ENCODE measurements at regions not wholly inside any gene's neighbourhood (a gene's known extent, or its start where the extent isn't known, plus 50 kb on each side); places are given as distances from the start of the nearest gene placed in this dataset.

GRCh38 chr15:31474059-31474868, 147.6 kb downstream of the KLF13 start:
- no peaks in the 10 kb centered on the region for H3K36me3 ChIP-seq (ENCODE audit: control insufficient read depth, insufficient read depth, low read length)
- no CpG with 5 or more reads among the region's 10 CpGs for WGBS (ENCODE audit: insufficient coverage, insufficient read length)
- no peak overlapping the region for H3K27ac ChIP-seq (ENCODE audit: low read length)
- no peaks in the 10 kb centered on the region for H3K9me3 ChIP-seq (ENCODE audit: control insufficient read depth, insufficient read depth, low read length)
- no peak overlapping the region for H3K4me3 ChIP-seq (ENCODE audit: low read length)
- no peaks in the 10 kb centered on the region for H3K4me1 ChIP-seq (ENCODE audit: control insufficient read depth, insufficient read depth, low read length)
- no peak for DNase-seq (ENCODE audit: low read depth, low spot score)
- no peaks in the 10 kb centered on the region for H3K27me3 ChIP-seq (ENCODE audit: control insufficient read depth, insufficient read depth, low read length)

- H3K4me1 ChIP-seq (ENCODE audit: control insufficient read depth, insufficient read depth, low read length): no peaks in the 10 kb centered on the region
- H3K4me3 ChIP-seq (ENCODE audit: low read length): no peak overlapping the region
- H3K27ac ChIP-seq (ENCODE audit: low read length): no peak overlapping the region
- no peak for DNase-seq (ENCODE audit: low read depth, low spot score)
- no peaks in the 10 kb centered on the region for H3K9me3 ChIP-seq (ENCODE audit: control insufficient read depth, insufficient read depth, low read length)
- H3K27me3 ChIP-seq (ENCODE audit: control insufficient read depth, insufficient read depth, low read length): no peaks in the 10 kb centered on the region
- no CpG with 5 or more reads among the region's 7 CpGs for WGBS (ENCODE audit: insufficient coverage, insufficient read length)
- no peaks in the 10 kb centered on the region for H3K36me3 ChIP-seq (ENCODE audit: control insufficient read depth, insufficient read depth, low read length)
Measured at GRCh38 chr15:31476236-31476810, 149.7 kb downstream of the KLF13 start.

- no peak for DNase-seq (ENCODE audit: low read depth, low spot score)
- Histone ChIP-seq H3K4me3 (ENCODE audit: low read length) (no peak overlapping the region), H3K27ac (ENCODE audit: low read length) (no peak overlapping the region), H3K27me3 (ENCODE audit: control insufficient read depth, insufficient read depth, low read length) (peaks cover 2% of the 10 kb centered on the region; the same call in 1 of the 2 replicates), H3K36me3 (ENCODE audit: control insufficient read depth, insufficient read depth, low read length) (no peaks in the 10 kb centered on the region), H3K9me3 (ENCODE audit: control insufficient read depth, insufficient read depth, low read length) (no peaks in the 10 kb centered on the region), H3K4me1 (ENCODE audit: control insufficient read depth, insufficient read depth, low read length) (no peaks in the 10 kb centered on the region)
- WGBS (ENCODE audit: insufficient coverage, insufficient read length): no CpG with 5 or more reads among the region's 5 CpGs
Measured at GRCh38 chr15:31476866-31477265, 150.2 kb downstream of the KLF13 start.

GRCh38 chr15:31477301-31477700, 150.7 kb downstream of the KLF13 start:
- WGBS (ENCODE audit: insufficient coverage, insufficient read length): no CpG with 5 or more reads among the region's 4 CpGs
- Histone ChIP-seq H3K36me3 (ENCODE audit: control insufficient read depth, insufficient read depth, low read length) (no peaks in the 10 kb centered on the region), H3K9me3 (ENCODE audit: control insufficient read depth, insufficient read depth, low read length) (no peaks in the 10 kb centered on the region), H3K4me1 (ENCODE audit: control insufficient read depth, insufficient read depth, low read length) (no peaks in the 10 kb centered on the region), H3K27me3 (ENCODE audit: control insufficient read depth, insufficient read depth, low read length) (peaks cover 7% of the 10 kb centered on the region), H3K4me3 (ENCODE audit: low read length) (no peak overlapping the region), H3K27ac (ENCODE audit: low read length) (no peak overlapping the region)
- no peak for DNase-seq (ENCODE audit: low read depth, low spot score)

GRCh38 chr15:31477851-31478701, 151.4 kb downstream of the KLF13 start:
- no CpG with 5 or more reads among the region's 8 CpGs for WGBS (ENCODE audit: insufficient coverage, insufficient read length)
- Histone ChIP-seq H3K4me1 (ENCODE audit: control insufficient read depth, insufficient read depth, low read length) (no peaks in the 10 kb centered on the region; the same call in 1 of the 2 replicates), H3K27me3 (ENCODE audit: control insufficient read depth, insufficient read depth, low read length) (peaks cover 14% of the 10 kb centered on the region), H3K4me3 (ENCODE audit: low read length) (no peak overlapping the region), H3K27ac (ENCODE audit: low read length) (no peak overlapping the region), H3K9me3 (ENCODE audit: control insufficient read depth, insufficient read depth, low read length) (no peaks in the 10 kb centered on the region), H3K36me3 (ENCODE audit: control insufficient read depth, insufficient read depth, low read length) (no peaks in the 10 kb centered on the region)
- no peak for DNase-seq (ENCODE audit: low read depth, low spot score)

GRCh38 chr15:31478702-31479221, 152.1 kb downstream of the KLF13 start:
- DNase-seq (ENCODE audit: low read depth, low spot score): no peak
- peaks cover 1% of the 10 kb centered on the region; the same call in 1 of the 2 replicates for H3K4me1 ChIP-seq (ENCODE audit: control insufficient read depth, insufficient read depth, low read length)
- no peaks in the 10 kb centered on the region; the same call in 1 of the 2 replicates for H3K36me3 ChIP-seq (ENCODE audit: control insufficient read depth, insufficient read depth, low read length)
- no peak overlapping the region for H3K27ac ChIP-seq (ENCODE audit: low read length)
- H3K27me3 ChIP-seq (ENCODE audit: control insufficient read depth, insufficient read depth, low read length): peaks cover 14% of the 10 kb centered on the region
- no peak overlapping the region for H3K4me3 ChIP-seq (ENCODE audit: low read length)
- no peaks in the 10 kb centered on the region for H3K9me3 ChIP-seq (ENCODE audit: control insufficient read depth, insufficient read depth, low read length)
- no CpG with 5 or more reads among the region's 13 CpGs for WGBS (ENCODE audit: insufficient coverage, insufficient read length)

GRCh38 chr15:31480356-31481025, 153.9 kb downstream of the KLF13 start:
- Histone ChIP-seq H3K4me1 (ENCODE audit: control insufficient read depth, insufficient read depth, low read length) (peaks cover 3% of the 10 kb centered on the region; the same call in 1 of the 2 replicates), H3K27ac (ENCODE audit: low read length) (no peak overlapping the region), H3K4me3 (ENCODE audit: low read length) (no peak overlapping the region), H3K36me3 (ENCODE audit: control insufficient read depth, insufficient read depth, low read length) (no peaks in the 10 kb centered on the region; the same call in 1 of the 2 replicates), H3K9me3 (ENCODE audit: control insufficient read depth, insufficient read depth, low read length) (no peaks in the 10 kb centered on the region), H3K27me3 (ENCODE audit: control insufficient read depth, insufficient read depth, low read length) (peaks cover 25% of the 10 kb centered on the region)
- DNase-seq (ENCODE audit: low read depth, low spot score): no peak
- WGBS (ENCODE audit: insufficient coverage, insufficient read length): no CpG with 5 or more reads among the region's 12 CpGs

GRCh38 chr15:31481142-31481541, 154.5 kb downstream of the KLF13 start:
- WGBS (ENCODE audit: insufficient coverage, insufficient read length): no CpG with 5 or more reads among the region's 3 CpGs
- H3K36me3 ChIP-seq (ENCODE audit: control insufficient read depth, insufficient read depth, low read length): no peaks in the 10 kb centered on the region; the same call in 1 of the 2 replicates
- no peak overlapping the region for H3K4me3 ChIP-seq (ENCODE audit: low read length)
- no peak overlapping the region for H3K27ac ChIP-seq (ENCODE audit: low read length)
- H3K9me3 ChIP-seq (ENCODE audit: control insufficient read depth, insufficient read depth, low read length): no peaks in the 10 kb centered on the region
- DNase-seq (ENCODE audit: low read depth, low spot score): no peak
- peaks cover 25% of the 10 kb centered on the region for H3K27me3 ChIP-seq (ENCODE audit: control insufficient read depth, insufficient read depth, low read length)
- peaks cover 3% of the 10 kb centered on the region; the same call in 1 of the 2 replicates for H3K4me1 ChIP-seq (ENCODE audit: control insufficient read depth, insufficient read depth, low read length)

GRCh38 chr15:31482122-31482922, 155.7 kb downstream of the KLF13 start:
- H3K27ac ChIP-seq (ENCODE audit: low read length): no peak overlapping the region
- peaks cover 25% of the 10 kb centered on the region for H3K27me3 ChIP-seq (ENCODE audit: control insufficient read depth, insufficient read depth, low read length)
- WGBS (ENCODE audit: insufficient coverage, insufficient read length): no CpG with 5 or more reads among the region's 38 CpGs
- H3K4me3 ChIP-seq (ENCODE audit: low read length): no peak overlapping the region
- DNase-seq (ENCODE audit: low read depth, low spot score): no peak
- H3K9me3 ChIP-seq (ENCODE audit: control insufficient read depth, insufficient read depth, low read length): no peaks in the 10 kb centered on the region
- no peaks in the 10 kb centered on the region; the same call in 1 of the 2 replicates for H3K36me3 ChIP-seq (ENCODE audit: control insufficient read depth, insufficient read depth, low read length)
- peaks cover 3% of the 10 kb centered on the region; the same call in 1 of the 2 replicates for H3K4me1 ChIP-seq (ENCODE audit: control insufficient read depth, insufficient read depth, low read length)

All from iPS DF 6.9 (cell line).